Caco-2 (cell line): ENCODE measurements at regions not wholly inside any gene's neighbourhood (a gene's known extent, or its start where the extent isn't known, plus 50 kb on each side); places are given as distances from the start of the nearest gene placed in this dataset.

Experiments used
- BruUV-seq: library from RNA; stranded (reverse); fragments of 400-500 nt; replicated peaks from 2 replicates; lab custom pipeline; 2021; lab: Mats Ljungman, UMichigan
- CTCF ChIA-PET: fragments of 300-600 bp; sonication (Branson Sonifier 250); formaldehyde crosslinking; loops from one replicate; lab custom pipeline; 2022; ENCODE audit warnings: antibody characterized with exemption; lab: Charles Lee
- POLR2A ChIA-PET: fragments of 300-600 bp; sonication (Branson Sonifier 250); formaldehyde crosslinking; loops from one replicate; lab custom pipeline; 2022; ENCODE audit warnings: antibody characterized with exemption; lab: Charles Lee
- DNase-seq, 2 experiments: peaks; one replicate each; pipeline versions ENCODE4 v3.0.0 to v3.0.0-alpha.2; 2020 to 2022
- H3K27me3 ChIP-seq: replicated peaks from 2 replicates; pipeline ENCODE4 v1.6.0; 2011; ENCODE audit warnings: low read length; ENCODE audit not compliant: control insufficient read depth, insufficient read depth
- H3K36me3 ChIP-seq: 2 replicates; pipeline ENCODE4 v1.5.1; 2011; ENCODE audit warnings: low read length; ENCODE audit not compliant: control insufficient read depth, insufficient read depth
- H3K4me1 ChIP-seq: fragments of 250-450 bp; sonication (Bioruptor Pico); 2 replicates; pipeline ENCODE4 v1.5.1; 2020; ENCODE audit warnings: mild to moderate bottlenecking
- H3K4me3 ChIP-seq: 2 replicates; pipeline ENCODE4 v1.5.1; 2011; ENCODE audit warnings: low read depth, mild to moderate bottlenecking, control low read depth, low read length
- H3K9me3 ChIP-seq: fragments of 250-450 bp; sonication (Bioruptor Pico); 2 replicates; pipeline ENCODE4 v1.5.1; 2020; ENCODE audit warnings: mild to moderate bottlenecking, moderate library complexity
- H3K27ac Mint-ChIP-seq: one replicate; pipeline ENCODE4 v1.8.0; 2022; ENCODE audit warnings: mixed read lengths; ENCODE audit not compliant: unreplicated experiment
- H3K27me3 Mint-ChIP-seq: one replicate; pipeline ENCODE4 v1.8.0; 2022; ENCODE audit warnings: mixed read lengths; ENCODE audit not compliant: insufficient read depth, unreplicated experiment
- H3K36me3 Mint-ChIP-seq: one replicate; pipeline ENCODE4 v1.8.0; 2022; ENCODE audit warnings: mild to moderate bottlenecking, mixed read lengths; ENCODE audit not compliant: insufficient read depth, unreplicated experiment
- H3K4me1 Mint-ChIP-seq: one replicate; pipeline ENCODE4 v1.8.0; 2022; ENCODE audit warnings: low read depth, mixed read lengths; ENCODE audit not compliant: unreplicated experiment
- H3K4me3 Mint-ChIP-seq: one replicate; pipeline ENCODE4 v1.8.0; 2022; ENCODE audit warnings: mild to moderate bottlenecking, moderate library complexity, mixed read lengths; ENCODE audit not compliant: unreplicated experiment
- H3K9me3 Mint-ChIP-seq: one replicate; pipeline ENCODE4 v1.8.0; 2022; ENCODE audit warnings: mixed read lengths; ENCODE audit not compliant: unreplicated experiment
- intact Hi-C: fragments of 100-400 bp; cut with micrococcal nuclease; formaldehyde crosslinking; loops from one replicate; pipeline ENCODE4 v1.10.0; 2022; ENCODE audit not compliant: unreplicated experiment
- TF ChIP-seq, protein P1 (sequence below), 2 experiments: fragments of 200-600 bp in 1 of 2; IDR thresholded peaks; 1 replicate in 1 of 2; 2 replicates in 1 of 2; pipeline versions ENCODE4 v1.5.1 to v1.8.0; 2011 to 2022; ENCODE audit warnings: antibody characterized with exemption in 1 of 2, control low read depth in 1 of 2, inconsistent platforms in 1 of 2, low read depth in 1 of 2, low read length in 1 of 2, mild to moderate bottlenecking in 1 of 2, moderate library complexity in 1 of 2; ENCODE audit not compliant: insufficient read depth in 1 of 2, severe bottlenecking in 1 of 2, unreplicated experiment in 1 of 2

DNA sequence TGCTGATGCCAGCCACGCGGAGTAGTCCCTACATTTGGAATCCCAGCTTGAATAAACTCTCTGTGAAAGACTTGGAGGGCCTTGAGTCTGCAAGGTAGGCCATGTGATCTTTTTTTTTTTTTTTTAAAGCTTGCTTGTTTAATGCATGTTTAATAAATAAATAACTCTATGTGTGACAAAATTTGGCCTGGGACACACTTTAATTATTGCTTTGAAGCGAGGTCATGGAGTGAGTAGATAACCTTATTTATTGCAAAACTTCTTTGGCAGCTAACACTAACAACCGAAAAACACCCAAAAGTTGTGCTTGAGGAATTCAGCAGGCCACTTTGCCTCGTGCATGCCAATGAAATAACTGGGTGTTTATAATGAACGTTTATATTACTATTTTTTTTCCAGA lies 382.2 kb downstream of the FLRT2 start:
- Histone ChIP-seq H3K9me3 (0 out of 2 replicates have a peak, but pooled peaks cover 2% of the 10 kb centered on the region), H3K4me1 (no peaks in the 10 kb centered on the region), H3K4me3 (no peak overlapping the region), H3K36me3 (no peaks in the 10 kb centered on the region), H3K27me3 (no peaks in the 10 kb centered on the region)
- no peaks in the 10 kb centered on the region for H3K27me3 Mint-ChIP-seq
- ChIA-PET CTCF (no interaction called here), POLR2A (no interaction called here)
- no TSS peak for BruUV-seq
- no peak overlapping the region for H3K27ac Mint-ChIP-seq
- H3K4me1 Mint-ChIP-seq, result no peaks in the 10 kb centered on the region
- no peak overlapping the region for H3K4me3 Mint-ChIP-seq
- H3K9me3 Mint-ChIP-seq, result no peaks in the 10 kb centered on the region
- no peak for DNase-seq
- no peaks in the 10 kb centered on the region for H3K36me3 Mint-ChIP-seq
- intact Hi-C loops, result no loop called here
- TF ChIP-seq, protein P1, sequence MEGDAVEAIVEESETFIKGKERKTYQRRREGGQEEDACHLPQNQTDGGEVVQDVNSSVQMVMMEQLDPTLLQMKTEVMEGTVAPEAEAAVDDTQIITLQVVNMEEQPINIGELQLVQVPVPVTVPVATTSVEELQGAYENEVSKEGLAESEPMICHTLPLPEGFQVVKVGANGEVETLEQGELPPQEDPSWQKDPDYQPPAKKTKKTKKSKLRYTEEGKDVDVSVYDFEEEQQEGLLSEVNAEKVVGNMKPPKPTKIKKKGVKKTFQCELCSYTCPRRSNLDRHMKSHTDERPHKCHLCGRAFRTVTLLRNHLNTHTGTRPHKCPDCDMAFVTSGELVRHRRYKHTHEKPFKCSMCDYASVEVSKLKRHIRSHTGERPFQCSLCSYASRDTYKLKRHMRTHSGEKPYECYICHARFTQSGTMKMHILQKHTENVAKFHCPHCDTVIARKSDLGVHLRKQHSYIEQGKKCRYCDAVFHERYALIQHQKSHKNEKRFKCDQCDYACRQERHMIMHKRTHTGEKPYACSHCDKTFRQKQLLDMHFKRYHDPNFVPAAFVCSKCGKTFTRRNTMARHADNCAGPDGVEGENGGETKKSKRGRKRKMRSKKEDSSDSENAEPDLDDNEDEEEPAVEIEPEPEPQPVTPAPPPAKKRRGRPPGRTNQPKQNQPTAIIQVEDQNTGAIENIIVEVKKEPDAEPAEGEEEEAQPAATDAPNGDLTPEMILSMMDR (IDR thresholded peaks at IDR 0.05; ENCODE audit: insufficient read depth in 1 of 2, low read depth in 1 of 2, low read length in 1 of 2, severe bottlenecking in 1 of 2, unreplicated experiment in 1 of 2), result no peak

DNA sequence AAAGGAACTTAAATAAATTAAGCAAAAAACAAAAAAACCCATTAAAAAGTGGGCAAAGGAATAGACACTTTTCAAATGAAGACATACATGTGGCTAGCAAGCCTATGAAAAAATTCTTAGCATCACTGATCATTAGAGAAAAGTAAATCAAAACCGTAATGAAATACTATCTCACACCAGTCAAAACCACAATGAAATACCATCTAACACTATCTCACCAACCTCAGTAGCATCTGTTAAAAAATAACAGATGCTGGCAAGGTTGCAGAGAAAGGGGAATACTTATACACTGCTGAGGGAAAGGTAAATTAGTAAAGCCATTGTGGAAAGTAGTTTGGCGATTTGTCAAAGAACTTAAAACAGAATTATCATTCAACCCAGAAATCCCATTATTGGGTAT lies 381.1 kb downstream of the FLRT2 start:
- intact Hi-C loops, result no loop called here
- Mint-ChIP-seq H3K36me3 (no peaks in the 10 kb centered on the region), H3K4me1 (no peaks in the 10 kb centered on the region), H3K27ac (no peak overlapping the region), H3K27me3 (no peaks in the 10 kb centered on the region), H3K4me3 (no peak overlapping the region), H3K9me3 (no peaks in the 10 kb centered on the region)
- TF ChIP-seq, protein P1 (IDR thresholded peaks at IDR 0.05; ENCODE audit: insufficient read depth in 1 of 2, low read depth in 1 of 2, low read length in 1 of 2, severe bottlenecking in 1 of 2, unreplicated experiment in 1 of 2), result no peak
- Histone ChIP-seq H3K9me3 (0 out of 2 replicates have a peak, but pooled peaks cover 2% of the 10 kb centered on the region), H3K36me3 (no peaks in the 10 kb centered on the region), H3K27me3 (no peaks in the 10 kb centered on the region), H3K4me1 (no peaks in the 10 kb centered on the region), H3K4me3 (no peak overlapping the region)
- no TSS peak for BruUV-seq
- DNase-seq, result no peak
- POLR2A ChIA-PET, result no interaction called here
- CTCF ChIA-PET, result no interaction called here

DNA sequence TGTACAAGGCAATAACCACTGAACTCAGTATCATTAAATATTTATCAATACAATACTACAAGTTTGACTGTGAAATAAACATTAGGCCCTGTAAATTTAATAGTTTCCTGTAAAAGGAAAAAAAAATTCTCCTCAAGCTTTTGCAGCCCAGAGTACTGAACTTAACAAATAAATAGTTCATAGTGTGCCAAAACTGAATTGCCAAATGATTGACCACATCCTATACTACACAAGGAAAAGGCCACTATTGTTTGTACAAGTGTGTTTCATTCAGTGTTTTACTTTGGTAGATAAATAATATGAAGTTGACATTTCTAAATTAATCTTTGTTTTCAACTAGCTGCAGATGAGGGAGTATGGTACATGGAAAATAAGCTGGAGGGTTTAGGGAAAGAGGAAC lies 379.6 kb downstream of the FLRT2 start:
- Mint-ChIP-seq H3K9me3 (no peaks in the 10 kb centered on the region), H3K4me3 (no peak overlapping the region), H3K27me3 (peaks cover 3% of the 10 kb centered on the region), H3K4me1 (no peaks in the 10 kb centered on the region), H3K36me3 (no peaks in the 10 kb centered on the region), H3K27ac (no peak overlapping the region)
- no TSS peak for BruUV-seq
- DNase-seq, result no peak
- intact Hi-C loops, result no loop called here
- Histone ChIP-seq H3K36me3 (no peaks in the 10 kb centered on the region), H3K27me3 (no peaks in the 10 kb centered on the region), H3K9me3 (0 out of 2 replicates have a peak, but pooled peaks cover 2% of the 10 kb centered on the region), H3K4me1 (no peaks in the 10 kb centered on the region), H3K4me3 (no peak overlapping the region)
- ChIA-PET CTCF (no interaction called here), POLR2A (no interaction called here)
- TF ChIP-seq, protein P1 (IDR thresholded peaks at IDR 0.05; ENCODE audit: insufficient read depth in 1 of 2, low read depth in 1 of 2, low read length in 1 of 2, severe bottlenecking in 1 of 2, unreplicated experiment in 1 of 2), result no peak
